ENCODE measurements at regions not wholly inside any gene's neighbourhood (a gene's known extent, or its start where the extent isn't known, plus 50 kb on each side); places are given as distances from the start of the nearest gene placed in this dataset.

- no peak for TF ChIP-seq CTCF (IDR thresholded peaks at IDR 0.05; ENCODE audit: insufficient read depth, low read length, poor library complexity, severe bottlenecking)
- no peak for TF ChIP-seq EZH2phosphoT487 (conservative IDR thresholded peaks at IDR 0.05; ENCODE audit: low read length)
These were observed 160.0 kb downstream of the TBXT start for GRCh38 chr6:166007349-166008263.

All from SU-DHL-6 (cell line).